Activated CD4-positive, alpha-beta T cell treated with anti-CD3 and anti-CD28 coated beads, Interleukin-2, amount 50 U/mL, for 16 hours (primary cell): ENCODE measurements at regions not wholly inside any gene's neighbourhood (a gene's known extent, or its start where the extent isn't known, plus 50 kb on each side); places are given as distances from the start of the nearest gene placed in this dataset.
A peak's percentile ranks its signal among the peaks of the same experiment; 100 is the strongest.

ENCODE experiments used
- DNase-seq: peaks from one replicate; pipeline ENCODE4 v3.0.0-alpha.2; 2020

DNA sequence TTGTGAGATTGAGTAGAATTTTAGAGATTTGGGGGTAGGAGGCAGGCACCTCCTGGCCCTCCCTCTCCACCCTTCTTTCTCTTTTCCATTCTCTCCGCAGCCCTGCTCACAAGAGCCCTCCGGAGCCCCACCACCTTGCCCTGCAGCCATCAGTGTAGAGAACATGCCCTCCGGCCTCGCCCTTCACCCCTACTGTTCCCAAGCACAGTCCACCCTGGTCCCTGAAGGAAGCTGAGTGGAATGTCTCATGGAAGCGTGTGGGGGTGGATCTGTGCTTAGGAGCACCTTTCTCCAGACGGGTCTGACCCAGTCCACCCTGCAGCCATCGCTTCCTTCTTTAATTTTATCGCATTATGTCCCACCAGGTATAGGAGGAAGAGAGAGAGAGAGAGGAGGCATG, 267.1 kb downstream of the NSG2 start:
- DNase-seq: no peak

DNA sequence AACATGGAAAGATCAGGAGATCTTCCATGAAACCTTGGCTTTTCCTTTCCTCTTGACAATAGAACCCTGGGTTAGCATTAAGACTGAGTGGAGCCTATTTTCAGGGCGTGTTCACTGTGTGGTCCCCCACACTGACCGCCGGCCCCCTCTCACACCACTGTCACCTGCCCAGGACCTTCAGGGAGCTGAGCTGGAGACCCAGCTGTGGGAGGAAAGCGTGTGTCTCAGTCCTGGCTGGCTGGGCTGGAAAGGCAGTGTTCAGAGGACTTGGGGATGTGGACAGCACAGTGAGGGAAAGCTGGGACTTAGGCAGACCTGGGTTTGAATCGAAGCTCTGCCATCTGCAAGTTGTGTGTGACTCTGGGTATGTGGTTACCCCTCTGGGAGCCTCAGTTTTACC, 268.1 kb downstream of the NSG2 start:
- DNase-seq: no peak

DNA sequence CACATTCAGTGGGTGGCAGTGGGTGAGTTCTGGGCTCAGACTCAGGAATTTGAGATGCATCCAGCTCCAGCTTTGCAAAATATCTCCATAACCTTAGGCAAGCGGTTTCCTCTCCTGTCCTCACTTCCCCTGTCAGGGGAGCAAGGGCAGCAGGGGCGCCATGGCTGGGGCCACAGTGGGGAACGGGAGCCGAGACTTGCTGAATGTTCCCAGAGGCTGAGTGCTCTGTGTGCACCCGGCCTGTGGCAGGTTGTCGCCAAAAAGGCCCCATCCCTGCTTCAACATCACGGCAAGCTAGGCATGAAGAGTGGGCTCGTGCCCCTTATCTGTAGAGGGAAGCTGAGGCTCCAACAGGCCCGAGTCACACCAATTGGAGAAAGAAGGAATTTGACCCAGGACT, 268.8 kb downstream of the NSG2 start:
- no peak for DNase-seq

GRCh38 chr5:174315471-174315870, 270.0 kb downstream of the NSG2 start:
- DNase-seq: no peak

DNA sequence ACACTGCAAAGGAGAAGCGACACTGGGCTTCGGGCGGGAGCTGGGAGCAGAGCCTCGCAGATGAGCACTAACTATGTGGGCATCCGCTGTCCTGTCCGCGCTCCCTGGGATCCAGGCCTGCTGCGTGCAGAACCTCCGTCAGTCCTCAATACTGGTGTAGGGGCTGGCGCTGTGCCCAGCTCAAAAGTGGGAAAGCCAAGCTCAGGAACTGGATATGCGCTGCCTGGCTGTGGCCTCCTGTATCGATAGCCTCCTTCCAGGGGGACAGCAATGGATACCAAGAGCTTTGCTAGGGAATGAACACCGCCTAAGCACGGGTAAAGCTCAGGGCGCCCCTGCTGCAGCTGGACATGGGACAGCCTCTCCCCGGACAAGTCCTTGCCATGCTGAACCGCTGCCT, 270.4 kb downstream of the NSG2 start:
- no peak for DNase-seq

DNA sequence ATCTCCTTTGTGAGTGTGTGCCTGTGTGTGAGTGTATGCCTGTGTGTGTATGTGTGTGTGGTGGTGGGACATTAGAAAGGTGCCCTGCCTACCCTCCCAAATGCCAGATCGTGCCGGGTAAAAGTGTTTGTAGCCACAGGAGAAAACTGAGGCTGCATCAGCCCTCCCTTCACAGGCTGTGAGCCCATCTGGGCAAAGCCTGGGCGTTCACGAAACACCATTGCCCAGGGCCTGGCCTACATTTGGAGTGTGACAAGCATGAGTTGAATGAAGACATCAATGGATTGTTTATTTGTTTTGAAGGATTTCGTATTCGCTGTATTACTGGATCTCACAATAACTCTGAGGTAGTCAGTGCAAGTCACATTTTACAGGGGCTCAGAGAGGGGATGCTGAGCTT, 270.8 kb downstream of the NSG2 start:
- no peak for DNase-seq

DNA sequence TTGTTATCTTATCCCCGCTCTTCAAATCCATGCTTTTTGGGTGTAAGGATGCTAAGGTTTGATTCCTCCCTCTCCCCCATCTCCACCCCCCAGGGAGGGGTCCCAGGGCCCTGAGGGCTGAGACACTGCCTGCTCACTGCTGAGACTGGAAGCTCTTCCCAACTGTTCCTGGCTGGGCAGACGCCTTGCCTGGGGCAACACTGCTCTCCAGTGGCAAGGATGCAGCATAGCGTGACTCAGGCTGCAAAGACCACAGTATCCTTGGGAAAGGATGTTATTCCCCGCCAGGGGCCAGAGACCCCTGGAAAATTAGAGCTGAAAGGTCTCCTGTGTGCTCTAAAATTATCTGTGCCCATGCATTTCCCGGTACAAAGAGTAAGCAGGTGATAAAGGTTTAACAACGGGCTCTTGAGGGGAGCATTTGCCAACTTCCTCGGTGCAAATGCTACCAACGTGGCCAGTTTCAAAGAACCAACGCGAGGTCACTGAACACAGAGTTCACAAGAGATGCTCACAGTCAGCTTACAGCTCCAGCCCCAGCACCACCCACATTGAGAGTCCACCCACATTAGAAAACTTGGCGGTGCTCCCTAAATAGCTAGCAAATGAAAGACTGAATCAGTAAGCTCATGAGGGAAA, 271.9 kb downstream of the NSG2 start:
- DNase-seq: no peak

- DNase-seq: no peak
These were observed 273.1 kb downstream of the NSG2 start for GRCh38 chr5:174318578-174318977.

- no peak for DNase-seq
These were observed 274.0 kb downstream of the NSG2 start for GRCh38 chr5:174319551-174319950.

DNA sequence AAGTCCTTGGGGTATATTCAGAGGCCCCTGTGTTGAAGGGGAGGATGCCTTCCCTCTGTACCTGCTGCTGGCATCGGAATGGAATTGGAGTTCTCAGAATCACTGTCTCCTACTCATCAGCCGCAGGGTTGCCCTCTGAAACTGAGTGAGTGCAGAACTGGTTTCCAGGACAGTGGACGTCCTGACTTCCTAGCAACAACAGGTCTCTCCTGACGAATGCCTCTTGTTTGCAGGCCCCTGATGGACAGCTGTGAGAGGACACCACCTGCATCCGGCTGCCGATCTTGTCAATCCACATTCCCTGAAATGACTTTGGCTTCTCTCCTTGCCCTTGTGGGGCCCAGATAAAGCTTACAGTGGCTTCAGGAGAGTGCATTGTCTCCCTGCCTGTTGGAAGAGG, 274.5 kb downstream of the NSG2 start:
- no peak for DNase-seq

GRCh38 chr5:174323878-174324281, 278.4 kb downstream of the NSG2 start:
- DNase-seq: peak; percentile 18

DNA sequence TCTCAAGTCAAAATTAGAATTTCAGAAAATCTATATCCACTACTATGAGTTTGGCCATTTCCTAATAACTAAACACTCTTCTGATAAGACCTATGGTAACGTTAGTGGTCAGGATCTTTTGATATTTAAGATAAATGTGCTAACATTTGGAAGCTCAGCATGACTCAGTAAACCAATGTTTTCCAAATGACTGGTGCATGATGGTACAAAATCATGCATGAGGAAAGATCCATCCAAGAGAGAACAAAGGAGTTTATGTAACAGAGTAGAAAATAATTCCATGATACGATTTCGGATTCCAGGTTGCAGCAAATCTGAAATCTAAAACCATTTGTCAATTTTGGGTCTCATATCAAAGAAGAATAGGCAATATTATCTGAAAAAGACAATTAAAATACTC, 279.2 kb downstream of the NSG2 start:
- DNase-seq: no peak

GRCh38 chr5:174325431-174325830, 279.9 kb downstream of the NSG2 start:
- no peak for DNase-seq

DNA sequence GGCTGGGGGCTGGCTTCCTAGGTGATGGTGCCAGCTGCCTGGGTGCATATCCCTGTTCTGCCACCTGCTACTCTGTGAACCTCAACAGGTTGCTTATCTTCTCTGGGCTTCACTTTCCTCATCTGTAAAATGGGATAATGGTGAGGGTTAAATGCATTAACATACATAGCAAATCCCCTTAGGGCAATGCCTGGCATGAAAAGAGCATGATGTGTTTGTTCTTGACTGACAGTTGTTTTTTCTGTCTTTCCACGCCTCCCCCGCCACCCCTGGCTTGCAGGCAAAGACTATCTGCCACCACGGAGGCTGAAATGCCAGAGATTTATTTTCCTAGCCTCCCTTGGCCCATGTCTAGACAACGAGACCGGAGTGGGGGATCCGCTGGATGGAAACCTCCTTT, 280.5 kb downstream of the NSG2 start:
- DNase-seq: no peak

DNA sequence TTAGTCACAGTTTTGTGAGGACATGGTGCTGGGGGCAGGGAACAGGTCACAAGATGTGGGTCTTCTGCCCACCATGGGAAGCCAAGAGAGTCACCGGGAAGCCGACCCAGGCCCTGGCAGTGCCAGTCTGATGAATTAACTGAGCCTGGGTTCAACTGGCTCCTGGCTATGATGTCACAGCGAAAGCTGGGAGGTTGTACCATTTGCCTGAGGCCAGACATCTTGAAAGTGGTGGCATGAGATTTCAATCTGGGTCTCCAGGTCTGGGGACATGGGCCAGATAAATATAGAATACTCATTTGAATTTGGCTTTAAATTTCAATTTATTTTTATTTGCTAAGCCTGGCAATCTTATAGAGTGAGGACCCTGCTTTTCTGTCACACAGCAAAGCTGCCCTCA, 280.9 kb downstream of the NSG2 start:
- no peak for DNase-seq

DNA sequence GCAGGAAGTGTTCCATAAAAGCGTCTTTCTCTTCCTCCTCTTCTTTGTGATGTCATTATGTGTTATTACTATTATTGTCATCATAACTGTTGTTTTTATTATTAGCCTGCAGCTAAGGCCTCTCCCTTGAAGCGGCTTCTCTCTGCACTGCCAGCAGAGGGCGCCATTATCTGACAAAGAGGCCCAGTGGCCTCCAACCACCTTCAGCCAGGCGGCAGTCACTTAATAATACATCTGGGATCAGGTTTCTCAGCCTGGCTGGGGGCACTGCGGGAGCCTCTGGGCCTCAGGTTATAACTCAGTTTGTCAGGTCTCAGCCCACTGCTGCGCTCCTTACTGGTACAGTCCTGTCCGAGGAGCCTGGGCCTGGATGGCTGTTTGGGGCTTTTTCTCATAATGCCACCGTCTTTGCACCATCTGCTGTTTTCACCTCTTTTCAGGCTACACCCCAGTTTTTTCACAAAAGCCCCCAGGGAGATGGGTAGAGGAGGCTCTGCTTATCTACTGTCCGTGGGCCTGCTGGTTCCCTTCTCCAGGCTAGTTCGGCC, 281.9 kb downstream of the NSG2 start:
- peak; percentile 70 for DNase-seq

DNA sequence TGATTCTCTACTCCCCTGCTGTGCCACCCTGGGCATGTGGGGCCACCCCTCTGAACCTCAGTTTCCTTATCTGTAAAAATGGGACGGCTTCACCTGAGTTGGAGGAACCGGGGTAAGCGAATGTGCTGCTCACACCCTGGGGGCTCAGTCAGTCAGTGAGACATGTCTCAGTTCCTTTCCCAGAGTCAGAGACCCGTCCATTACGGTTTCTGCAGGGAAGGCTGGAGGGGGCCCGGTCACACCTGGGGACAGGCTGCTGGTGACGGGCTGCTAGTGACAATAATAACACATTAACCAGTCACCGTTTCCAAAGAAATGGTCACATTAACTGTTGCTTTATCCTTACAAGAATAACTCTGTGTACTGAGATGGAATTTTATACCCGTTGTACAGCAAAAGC, 282.4 kb downstream of the NSG2 start:
- DNase-seq: no peak

DNA sequence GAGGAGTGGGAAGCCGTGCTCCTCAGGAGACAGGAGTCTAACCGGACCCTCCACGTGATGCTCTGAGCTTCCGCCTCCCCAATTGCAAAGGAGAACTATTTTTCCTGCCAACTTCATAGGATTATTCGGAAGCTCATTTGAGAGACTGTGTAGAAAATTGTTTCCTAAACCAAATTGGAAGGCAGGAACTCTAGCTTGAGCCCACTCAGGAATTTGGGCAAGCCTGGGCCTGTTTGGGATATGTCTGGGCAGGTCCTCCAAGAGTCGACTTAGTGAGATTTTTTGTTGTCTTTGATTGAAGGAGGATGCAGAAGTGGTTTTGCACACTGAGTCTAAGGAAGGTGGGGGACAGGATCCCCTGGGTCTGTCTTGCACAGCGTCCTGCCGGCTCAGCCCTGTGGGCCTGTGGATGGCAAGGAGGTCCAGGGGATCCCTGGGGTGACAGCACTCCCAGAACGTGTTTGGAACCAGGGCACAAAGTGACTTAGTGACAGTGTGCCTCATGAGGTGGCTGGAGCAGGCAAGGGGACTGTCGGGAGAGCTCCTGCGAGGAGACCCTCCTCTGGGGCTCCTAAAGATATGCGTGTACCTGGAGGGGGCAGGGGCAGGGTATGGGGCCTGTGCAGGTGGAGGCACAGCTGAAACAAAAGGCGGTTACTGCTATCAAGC, 283.3 kb downstream of the NSG2 start:
- no peak for DNase-seq

DNA sequence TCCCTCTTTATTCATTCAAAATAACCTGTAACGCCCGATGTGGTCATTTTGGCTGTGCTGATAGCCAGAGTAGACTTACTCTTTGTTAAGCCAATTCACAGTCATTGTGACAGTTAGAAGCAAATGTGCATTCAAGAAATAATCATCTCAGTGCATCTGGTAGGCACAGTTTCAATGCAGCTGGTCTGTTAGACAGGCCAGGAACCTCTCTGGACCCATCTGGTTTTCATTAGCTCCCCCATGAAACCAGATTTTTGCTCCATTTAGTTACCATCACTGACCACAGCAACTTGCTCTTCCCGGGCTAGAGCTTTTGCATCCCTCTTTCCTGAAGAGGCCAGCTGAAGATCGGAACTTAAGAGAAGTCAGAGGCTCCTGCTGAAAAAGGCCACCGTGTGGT, 284.2 kb downstream of the NSG2 start:
- no peak for DNase-seq

DNA sequence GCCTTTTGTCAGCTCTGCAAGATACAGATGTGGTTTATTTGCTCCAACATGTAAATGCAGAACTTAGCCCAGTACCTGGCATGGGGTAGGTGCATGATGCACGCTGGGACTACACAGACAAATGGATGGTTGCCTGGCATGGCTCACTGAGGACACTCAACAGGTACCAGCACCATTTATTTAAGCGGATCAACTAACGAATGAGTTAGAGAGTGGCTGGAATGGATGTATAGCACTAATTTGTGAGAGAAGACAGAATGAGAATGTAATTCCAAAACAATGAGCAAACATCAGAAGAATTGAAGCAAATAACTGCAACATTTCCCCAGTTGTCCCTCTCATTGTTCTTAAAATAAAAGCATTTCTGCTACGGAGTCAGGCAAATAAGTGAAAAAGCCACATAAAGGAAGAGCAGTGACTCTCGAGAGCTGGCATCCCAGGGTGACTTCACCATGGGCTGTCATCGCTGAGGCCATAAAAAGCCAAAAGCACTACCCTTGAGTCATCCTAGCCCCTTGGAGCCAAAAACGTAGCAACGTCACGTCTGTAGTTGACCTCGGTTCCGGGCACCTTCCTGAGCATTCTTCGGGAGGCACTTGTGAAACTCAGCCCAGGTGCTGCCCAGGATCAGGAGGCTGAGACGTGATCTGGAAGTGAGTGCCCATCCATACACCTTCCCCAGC, 290.3 kb downstream of the NSG2 start:
- no peak for DNase-seq

- no peak for DNase-seq
These were observed 291.0 kb downstream of the NSG2 start for GRCh38 chr5:174336479-174336878.

DNA sequence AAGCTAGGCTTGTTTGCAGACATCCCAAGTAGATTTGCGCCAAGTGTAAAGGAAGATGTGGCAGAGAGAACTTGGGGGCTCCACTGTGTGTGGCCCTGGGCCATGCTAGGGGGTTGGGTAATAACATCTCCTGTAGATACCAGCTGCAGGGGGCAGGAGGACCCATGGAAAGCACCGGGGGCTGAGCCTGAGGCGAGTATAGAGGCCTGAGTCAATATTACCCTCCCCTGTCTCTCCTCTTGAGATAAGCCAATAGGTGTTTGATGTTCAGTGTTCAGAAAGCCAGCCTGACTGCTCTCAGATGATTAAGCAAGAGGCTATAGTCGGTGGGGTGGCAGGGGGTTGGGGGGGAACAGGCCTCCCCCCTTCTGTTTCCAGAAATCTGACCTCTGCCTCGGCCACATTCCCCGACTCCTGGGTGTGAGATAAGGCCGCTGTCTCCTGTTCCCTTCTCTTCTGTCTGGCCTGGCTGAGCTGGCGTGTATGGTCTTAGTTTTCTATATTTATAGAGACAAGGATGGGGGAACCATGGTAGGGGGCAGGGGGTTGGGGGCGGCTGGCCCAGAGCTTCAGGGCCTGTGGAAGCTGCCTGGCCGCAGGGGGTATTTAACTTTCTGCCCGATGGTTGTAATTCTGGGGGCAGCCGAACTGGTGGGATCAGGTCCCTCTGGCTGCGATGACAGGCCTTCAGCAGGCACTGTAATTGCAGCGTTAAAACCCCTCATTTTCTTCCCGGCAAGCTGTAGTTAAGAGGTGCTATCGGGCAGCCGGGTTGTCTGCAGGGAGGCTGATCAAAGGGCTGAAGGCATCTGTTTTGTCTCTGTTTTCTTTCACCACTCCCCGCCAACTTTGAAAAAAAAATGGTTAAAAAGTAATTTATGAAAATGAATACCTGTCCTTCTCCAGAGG, 292.0 kb downstream of the NSG2 start:
- DNase-seq: no peak
